Astrocyte of the spinal cord (primary cell): ENCODE measurements at regions not wholly inside any gene's neighbourhood (a gene's known extent, or its start where the extent isn't known, plus 50 kb on each side); places are given as distances from the start of the nearest gene placed in this dataset.

Experiments used
- DNase-seq: peaks from one replicate; pipeline ENCODE4 v3.0.0; 2011; ENCODE audit warnings: low read depth, low spot score
- H3K4me3 ChIP-seq: 2 replicates; pipeline ENCODE4 v1.5.1; 2011; ENCODE audit warnings: low read depth, mild to moderate bottlenecking, low read length, moderate library complexity
- in situ Hi-C: cut with HindIII; loops from 2 replicates; pipeline ENCODE4 v1.10.0; 2017; ENCODE audit warnings: low sequenced_read_pairs
- TF ChIP-seq, protein P1 (sequence below): IDR thresholded peaks from 2 replicates; pipeline ENCODE4 v1.5.1; 2012; ENCODE audit warnings: low read depth, mild to moderate bottlenecking, low read length, inconsistent platforms

DNA sequence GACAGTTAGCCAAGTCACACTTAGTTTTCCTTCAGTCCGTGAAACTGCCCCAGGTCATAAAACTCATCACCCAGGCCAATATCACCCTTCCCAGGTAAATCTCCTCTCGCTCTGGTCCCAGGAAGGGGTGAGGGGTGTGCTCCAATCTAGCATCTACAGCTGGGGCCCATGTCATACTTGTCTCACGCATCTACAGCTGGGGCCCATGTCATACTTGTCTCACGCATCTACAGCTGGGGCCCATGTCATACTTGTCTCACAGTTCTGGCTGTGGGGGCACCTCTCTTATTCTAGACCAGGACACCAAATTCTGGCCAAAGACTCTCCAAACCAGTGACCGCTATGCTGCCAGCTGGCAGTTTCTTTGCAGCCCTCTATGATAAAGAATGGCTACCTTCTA is 123.3 kb upstream of the DLGAP1 start:
- in situ Hi-C loops: no loop called here
- no peak overlapping the region for H3K4me3 ChIP-seq
- DNase-seq: no peak
- TF ChIP-seq, protein P1, sequence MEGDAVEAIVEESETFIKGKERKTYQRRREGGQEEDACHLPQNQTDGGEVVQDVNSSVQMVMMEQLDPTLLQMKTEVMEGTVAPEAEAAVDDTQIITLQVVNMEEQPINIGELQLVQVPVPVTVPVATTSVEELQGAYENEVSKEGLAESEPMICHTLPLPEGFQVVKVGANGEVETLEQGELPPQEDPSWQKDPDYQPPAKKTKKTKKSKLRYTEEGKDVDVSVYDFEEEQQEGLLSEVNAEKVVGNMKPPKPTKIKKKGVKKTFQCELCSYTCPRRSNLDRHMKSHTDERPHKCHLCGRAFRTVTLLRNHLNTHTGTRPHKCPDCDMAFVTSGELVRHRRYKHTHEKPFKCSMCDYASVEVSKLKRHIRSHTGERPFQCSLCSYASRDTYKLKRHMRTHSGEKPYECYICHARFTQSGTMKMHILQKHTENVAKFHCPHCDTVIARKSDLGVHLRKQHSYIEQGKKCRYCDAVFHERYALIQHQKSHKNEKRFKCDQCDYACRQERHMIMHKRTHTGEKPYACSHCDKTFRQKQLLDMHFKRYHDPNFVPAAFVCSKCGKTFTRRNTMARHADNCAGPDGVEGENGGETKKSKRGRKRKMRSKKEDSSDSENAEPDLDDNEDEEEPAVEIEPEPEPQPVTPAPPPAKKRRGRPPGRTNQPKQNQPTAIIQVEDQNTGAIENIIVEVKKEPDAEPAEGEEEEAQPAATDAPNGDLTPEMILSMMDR: no peak

DNA sequence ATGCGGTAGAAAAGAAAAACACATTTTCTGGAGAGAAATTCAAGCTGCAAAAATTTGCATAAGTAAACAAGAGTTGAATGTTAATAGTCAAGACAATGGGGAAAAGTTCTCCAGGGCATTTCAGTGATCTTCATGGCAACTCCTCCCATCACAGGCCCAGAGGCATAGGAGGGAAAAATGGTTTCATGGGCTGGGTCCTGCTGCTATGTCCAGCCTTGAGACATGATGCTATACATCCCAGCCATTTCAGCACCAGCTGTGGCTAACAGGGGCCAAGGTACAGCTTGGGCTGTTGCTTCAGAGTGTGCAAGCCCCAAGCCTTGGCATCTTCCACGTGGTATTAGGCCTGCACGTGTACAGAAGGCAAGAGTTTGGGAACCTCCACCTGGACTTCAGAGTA is 118.6 kb upstream of the DLGAP1 start:
- TF ChIP-seq, protein P1: no peak
- DNase-seq: no peak
- in situ Hi-C loops: no loop called here
- no peak overlapping the region for H3K4me3 ChIP-seq

DNA sequence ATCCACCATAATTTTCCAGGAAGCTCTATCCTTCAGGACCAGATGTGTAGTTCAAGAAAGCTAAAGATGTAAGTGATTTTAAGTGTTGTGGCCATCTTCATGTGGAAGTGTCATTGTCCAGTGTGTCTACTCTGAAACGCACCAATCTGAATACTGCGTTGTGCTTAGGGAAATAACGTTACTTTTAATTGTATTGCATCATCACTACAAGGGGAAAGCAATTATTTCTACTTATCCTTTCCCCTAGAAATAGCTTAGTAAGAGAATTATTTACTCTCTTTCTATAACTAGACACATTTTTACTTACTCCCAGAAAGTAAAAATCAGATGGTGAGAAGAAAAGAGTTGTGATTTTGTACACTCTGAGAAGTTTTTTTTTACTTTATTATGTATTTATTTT is 102.4 kb upstream of the DLGAP1 start:
- in situ Hi-C loops: no loop called here
- H3K4me3 ChIP-seq: no peak overlapping the region
- DNase-seq: no peak
- TF ChIP-seq, protein P1: no peak

DNA sequence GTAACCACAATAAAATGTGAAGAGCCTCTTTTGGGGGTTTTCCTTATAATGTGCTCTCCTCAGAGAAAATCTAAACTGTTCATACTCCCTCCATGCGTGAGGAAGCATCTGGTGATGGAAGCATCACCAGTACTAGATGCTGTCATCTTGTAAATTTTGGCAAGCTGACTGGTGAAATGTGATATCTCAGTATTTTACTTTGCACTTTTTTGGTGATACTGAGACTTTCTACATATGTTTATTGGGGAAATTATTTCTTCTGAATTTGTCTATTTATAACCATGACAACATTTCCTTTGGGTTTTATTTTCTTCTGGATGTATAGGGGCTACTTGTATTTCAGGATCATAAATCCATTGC is 95.9 kb upstream of the DLGAP1 start:
- H3K4me3 ChIP-seq: no peak overlapping the region
- TF ChIP-seq, protein P1: no peak
- in situ Hi-C loops: no loop called here

DNA sequence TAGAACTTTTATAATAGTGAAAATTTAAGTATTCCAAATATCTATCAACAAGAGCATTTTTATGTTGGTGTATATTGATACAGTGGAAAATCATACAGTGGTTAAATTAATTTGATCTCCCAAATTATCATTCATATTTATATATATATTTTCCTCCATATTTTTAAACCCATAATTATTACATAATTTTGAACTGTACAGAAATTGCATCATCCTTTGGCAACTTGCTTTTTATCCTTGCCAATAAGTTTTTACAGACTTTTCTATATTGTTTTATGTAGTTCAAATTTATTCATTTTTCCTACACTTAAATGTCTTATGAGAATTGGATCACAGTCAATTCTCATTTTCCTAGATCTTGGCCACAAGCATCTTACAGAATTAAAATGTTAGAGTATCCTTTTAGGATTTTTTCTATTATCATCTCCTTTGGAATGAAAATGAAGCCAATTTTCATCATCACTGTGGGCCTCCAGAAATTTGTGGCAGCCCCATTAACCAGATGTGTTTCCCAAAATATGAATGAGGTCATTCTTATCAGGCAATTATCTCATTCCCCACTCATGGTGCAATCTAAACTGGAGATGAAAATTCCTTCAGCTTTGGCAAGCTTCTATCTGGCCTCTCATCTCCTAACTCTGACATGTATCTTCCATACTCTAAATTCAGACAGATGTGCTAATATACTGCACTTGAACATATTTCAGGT is 94.2 kb upstream of the DLGAP1 start:
- no peak for DNase-seq
- no peak overlapping the region for H3K4me3 ChIP-seq
- TF ChIP-seq, protein P1: no peak
- in situ Hi-C loops: no loop called here

More for the DNA sequence above, 95.9 kb upstream of the DLGAP1 start:
- DNase-seq: no peak

DNA sequence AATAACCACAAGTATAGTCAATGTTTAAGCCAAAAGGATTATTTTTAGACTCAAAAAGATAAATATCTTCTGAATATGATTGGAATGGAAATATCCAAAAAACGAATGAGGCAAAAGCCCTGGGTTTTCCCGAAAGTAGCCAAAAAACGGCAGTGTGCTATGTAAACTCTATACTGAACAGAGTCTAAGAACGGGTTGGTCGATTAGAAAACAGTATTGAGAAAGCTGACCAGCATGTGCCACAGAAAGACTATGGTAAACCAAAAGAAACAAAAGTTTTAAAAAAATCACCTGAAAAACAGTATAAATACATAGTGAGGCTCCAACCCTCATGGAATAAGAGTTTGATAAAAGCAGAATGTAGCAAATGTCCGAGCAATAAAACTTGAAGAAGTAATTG is 92.0 kb upstream of the DLGAP1 start:
- TF ChIP-seq, protein P1: no peak
- no peak for DNase-seq
- in situ Hi-C loops: no loop called here
- no peak overlapping the region for H3K4me3 ChIP-seq
